Uterus (tissue), 2 donors: ENCODE measurements at regions not wholly inside any gene's neighbourhood (a gene's known extent, or its start where the extent isn't known, plus 50 kb on each side); places are given as distances from the start of the nearest gene placed in this dataset.

Source experiments
- POLR2A ChIP-seq, 2 donors: fragments of 450-650 bp; IDR thresholded peaks; one replicate each; pipeline ENCODE4 v1.6.1; 2016; ENCODE audit warnings: antibody characterized with exemption in 2 of 2, mild to moderate bottlenecking in 1 of 2, moderate library complexity in 1 of 2
- TF ChIP-seq, protein P1 (sequence below), 4 experiments: fragments of 200-600 bp in 2 of 4; fragments of 450-650 bp in 2 of 4; sonication (generic) in 2 of 4; IDR thresholded peaks; one replicate each; pipeline ENCODE4 v1.5.1; 2016 to 2019; ENCODE audit warnings: antibody characterized with exemption in 4 of 4, mild to moderate bottlenecking in 2 of 4, moderate library complexity in 1 of 4

DNA sequence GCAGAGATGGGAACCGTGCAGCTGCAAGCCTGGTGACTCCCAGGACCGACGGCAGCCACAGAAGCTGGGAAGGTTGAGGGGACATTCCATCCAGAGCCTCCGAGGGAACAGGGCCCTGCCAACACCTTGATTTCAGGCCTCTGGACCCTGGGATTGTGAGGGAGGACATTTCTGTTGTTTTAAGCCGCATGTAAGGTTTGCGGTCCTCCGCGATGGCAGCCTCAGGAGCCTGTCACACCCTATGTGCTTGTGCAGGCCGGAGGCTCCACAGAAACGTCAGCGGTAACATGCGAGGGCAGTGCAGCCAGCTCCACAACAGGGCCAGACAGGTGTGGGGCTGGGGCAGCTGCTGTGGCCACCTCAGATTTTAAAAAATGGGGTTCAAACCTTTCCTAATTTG is 144.7 kb upstream of the SHH start:
- no peak for TF ChIP-seq POLR2A (IDR thresholded peaks at IDR 0.05)
- TF ChIP-seq, protein P1, sequence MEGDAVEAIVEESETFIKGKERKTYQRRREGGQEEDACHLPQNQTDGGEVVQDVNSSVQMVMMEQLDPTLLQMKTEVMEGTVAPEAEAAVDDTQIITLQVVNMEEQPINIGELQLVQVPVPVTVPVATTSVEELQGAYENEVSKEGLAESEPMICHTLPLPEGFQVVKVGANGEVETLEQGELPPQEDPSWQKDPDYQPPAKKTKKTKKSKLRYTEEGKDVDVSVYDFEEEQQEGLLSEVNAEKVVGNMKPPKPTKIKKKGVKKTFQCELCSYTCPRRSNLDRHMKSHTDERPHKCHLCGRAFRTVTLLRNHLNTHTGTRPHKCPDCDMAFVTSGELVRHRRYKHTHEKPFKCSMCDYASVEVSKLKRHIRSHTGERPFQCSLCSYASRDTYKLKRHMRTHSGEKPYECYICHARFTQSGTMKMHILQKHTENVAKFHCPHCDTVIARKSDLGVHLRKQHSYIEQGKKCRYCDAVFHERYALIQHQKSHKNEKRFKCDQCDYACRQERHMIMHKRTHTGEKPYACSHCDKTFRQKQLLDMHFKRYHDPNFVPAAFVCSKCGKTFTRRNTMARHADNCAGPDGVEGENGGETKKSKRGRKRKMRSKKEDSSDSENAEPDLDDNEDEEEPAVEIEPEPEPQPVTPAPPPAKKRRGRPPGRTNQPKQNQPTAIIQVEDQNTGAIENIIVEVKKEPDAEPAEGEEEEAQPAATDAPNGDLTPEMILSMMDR (IDR thresholded peaks at IDR 0.05): no peak
